B cell (primary cell): ENCODE measurements at regions not wholly inside any gene's neighbourhood (a gene's known extent, or its start where the extent isn't known, plus 50 kb on each side); places are given as distances from the start of the nearest gene placed in this dataset.

Experiments
- ATAC-seq: fragments of 200-7000 bp; cut with Tn5 transposase; one replicate; pipeline ENCODE4 v1.10.0; 2021; ENCODE audit warnings: low read depth, mild to moderate bottlenecking, moderate number of reproducible peaks, moderate library complexity
- CTCF ChIA-PET: fragments of 350-600 bp; sonication (Branson Sonifier 250); formaldehyde crosslinking; loops from one replicate; lab custom pipeline; 2021; ENCODE audit warnings: antibody characterized with exemption, inconsistent platforms; lab: Charles Lee
- POLR2A ChIA-PET: fragments of 350-600 bp; sonication (Branson Sonifier 250); formaldehyde crosslinking; loops from one replicate; lab custom pipeline; 2021; ENCODE audit warnings: antibody characterized with exemption; lab: Charles Lee
- DNase-seq: peaks from one replicate; pipeline ENCODE4 v3.0.0; 2013
- H2AFZ ChIP-seq: 2 replicates; pipeline ENCODE4 v1.6.1; 2012; ENCODE audit warnings: mild to moderate bottlenecking, low read depth, low read length; ENCODE audit not compliant: insufficient read depth, poor library complexity, severe bottlenecking
- H3K27ac ChIP-seq, 2 donors: 1 replicate in 1 of 2; 2 replicates in 1 of 2; pipeline ENCODE4 v1.5.1; 2012 to 2013; ENCODE audit warnings: low read length in 2 of 2, mild to moderate bottlenecking in 2 of 2, moderate library complexity in 1 of 2
- H3K27me3 ChIP-seq, 4 experiments: fragments of 200-600 bp in 1 of 4; sonication (generic) in 1 of 4; replicated peaks in 1 of 4; 1 replicate in 2 of 4; 2 replicates in 2 of 4; pipeline versions ENCODE4 v1.6.1 to v1.7.0; 2013 to 2016; ENCODE audit warnings: low read length in 3 of 4, mild to moderate bottlenecking in 2 of 4, mixed read lengths in 1 of 4, moderate library complexity in 1 of 4; ENCODE audit not compliant: insufficient read depth in 4 of 4, control insufficient read depth in 3 of 4; ENCODE audit errors: control extremely low read depth in 1 of 4
- H3K36me3 ChIP-seq, 2 experiments: replicated peaks in 1 of 2; 1 replicate in 1 of 2; 2 replicates in 1 of 2; pipeline versions ENCODE4 v1.6.1 to v1.7.1; 2013; ENCODE audit warnings: low read length in 1 of 2; ENCODE audit not compliant: insufficient read depth in 2 of 2, control insufficient read depth in 1 of 2; ENCODE audit errors: control extremely low read depth in 1 of 2, extremely low read depth in 1 of 2
- H3K4me1 ChIP-seq, 2 donors: fragments of 200-600 bp in 1 of 2; sonication (generic) in 1 of 2; 1 replicate in 1 of 2; 2 replicates in 1 of 2; pipeline versions ENCODE4 v1.5.1 to v1.6.1; 2013 to 2017; ENCODE audit warnings: low read length in 2 of 2; ENCODE audit not compliant: control insufficient read depth in 2 of 2, insufficient read depth in 2 of 2
- H3K4me2 ChIP-seq: replicated peaks from 2 replicates; pipeline ENCODE3; 2012; ENCODE audit warnings: mild to moderate bottlenecking, low read depth, low read length; ENCODE audit not compliant: poor library complexity, severe bottlenecking
- H3K4me3 ChIP-seq, 5 experiments: fragments of 200-600 bp in 1 of 5; sonication (generic) in 1 of 5; 1 replicate in 3 of 5; 2 replicates in 2 of 5; pipeline versions ENCODE4 v1.5.1 to v1.7.0; 2011 to 2016; ENCODE audit warnings: low read length in 4 of 5, mild to moderate bottlenecking in 4 of 5, low read depth in 2 of 5, control low read depth in 1 of 5, moderate library complexity in 1 of 5; ENCODE audit not compliant: insufficient read depth in 1 of 5; ENCODE audit errors: control extremely low read depth in 1 of 5, extremely low read depth in 1 of 5
- H3K79me2 ChIP-seq: fragments of 200-600 bp; sonication (generic); one replicate; pipeline ENCODE4 v1.6.0; 2016; ENCODE audit warnings: low read length; ENCODE audit not compliant: control insufficient read depth, insufficient read depth
- H3K9ac ChIP-seq: fragments of 200-600 bp; sonication (generic); 2 replicates; pipeline ENCODE4 v1.6.1; 2017; ENCODE audit warnings: mild to moderate bottlenecking, low read length, moderate library complexity
- H3K9me3 ChIP-seq, 3 donors: one replicate each; pipeline versions ENCODE4 v1.6.1 to v1.7.1; 2013; ENCODE audit warnings: low read length in 2 of 3; ENCODE audit not compliant: control insufficient read depth in 2 of 3, insufficient read depth in 1 of 3; ENCODE audit errors: control extremely low read depth in 1 of 3
- H4K20me1 ChIP-seq: 2 replicates; pipeline ENCODE4 v1.6.0; 2012; ENCODE audit warnings: mild to moderate bottlenecking, low read length; ENCODE audit not compliant: insufficient read depth, control insufficient read depth, poor library complexity, severe bottlenecking
- H3K27ac Mint-ChIP-seq: one replicate; pipeline ENCODE4 v1.8.0; 2021; ENCODE audit warnings: mixed read lengths
- H3K27me3 Mint-ChIP-seq: one replicate; pipeline ENCODE4 v1.8.0; 2021; ENCODE audit warnings: mixed read lengths
- H3K4me1 Mint-ChIP-seq: one replicate; pipeline ENCODE4 v1.8.0; 2021; ENCODE audit warnings: mixed read lengths
- H3K4me3 Mint-ChIP-seq: one replicate; pipeline ENCODE4 v1.8.0; 2021; ENCODE audit warnings: mixed read lengths
- H3K9me3 Mint-ChIP-seq: one replicate; pipeline ENCODE4 v1.8.0; 2022; ENCODE audit warnings: mixed read lengths; ENCODE audit not compliant: insufficient read depth
- CTCF ChIP-seq: fragments of 200-600 bp; IDR thresholded peaks from one replicate; pipeline ENCODE4 v1.8.0; 2022; ENCODE audit warnings: antibody characterized with exemption, mild to moderate bottlenecking
- EZH2 ChIP-seq: IDR thresholded peaks from 2 replicates; pipeline ENCODE4 v1.6.1; 2012; ENCODE audit warnings: borderline replicate concordance, low read depth, mild to moderate bottlenecking, moderate library complexity, low read length; ENCODE audit not compliant: insufficient read depth, poor library complexity, severe bottlenecking
- WGBS: methylation state at CpG from one replicate; pipeline ENCODE4 v1.1.5; 2013; ENCODE audit warnings: missing lambda C conversion rate; ENCODE audit not compliant: insufficient coverage; 5-methylcytosine and 5-hydroxymethylcytosine counted together
- intact Hi-C: fragments of 100-400 bp; cut with micrococcal nuclease; formaldehyde crosslinking; loops from one replicate; pipeline ENCODE4 v1.10.0; 2022

GRCh38 chr21:20404915-20405314 lies 593.3 kb upstream of the NCAM2 start:
- Histone ChIP-seq H3K9me3 (no peaks in the 10 kb centered on the region), H3K4me3 (no peak overlapping the region), H2AFZ (no peak overlapping the region), H3K4me1 (no peaks in the 10 kb centered on the region), H4K20me1 (no peaks in the 10 kb centered on the region), H3K36me3 (no peaks in the 10 kb centered on the region), H3K9ac (no peak overlapping the region), H3K27ac (no peak overlapping the region), H3K79me2 (no peaks in the 10 kb centered on the region), H3K4me2 (no peak overlapping the region), H3K27me3 (no peaks in the 10 kb centered on the region)
- ATAC-seq, result no peak
- intact Hi-C loops, result no loop called here
- TF ChIP-seq CTCF (no peak), EZH2 (no peak)
- WGBS, result 98% methylated on average over 5 of the region's 6 CpGs
- ChIA-PET POLR2A (no interaction called here), CTCF (no interaction called here)
- Mint-ChIP-seq H3K4me3 (no peak overlapping the region), H3K27me3 (no peaks in the 10 kb centered on the region), H3K27ac (no peak overlapping the region), H3K9me3 (peaks cover 4% of the 10 kb centered on the region), H3K4me1 (no peaks in the 10 kb centered on the region)
- DNase-seq, result no peak

- no peak for ATAC-seq
- Histone ChIP-seq H4K20me1 (no peaks in the 10 kb centered on the region), H3K4me2 (no peak overlapping the region), H2AFZ (no peak overlapping the region), H3K4me3 (no peak overlapping the region), H3K27ac (no peak overlapping the region), H3K9me3 (no peaks in the 10 kb centered on the region), H3K27me3 (no peaks in the 10 kb centered on the region), H3K4me1 (no peaks in the 10 kb centered on the region), H3K36me3 (no peaks in the 10 kb centered on the region), H3K9ac (no peak overlapping the region), H3K79me2 (no peaks in the 10 kb centered on the region)
- no peak for DNase-seq
- ChIA-PET POLR2A (no interaction called here), CTCF (no interaction called here)
- H3K4me1 Mint-ChIP-seq, result no peaks in the 10 kb centered on the region
- TF ChIP-seq CTCF (no peak), EZH2 (no peak)
- intact Hi-C loops, result no loop called here
- no peak overlapping the region for H3K4me3 Mint-ChIP-seq
- 100% methylated on average over 4 of the region's 6 CpGs for WGBS
- no peaks in the 10 kb centered on the region for H3K27me3 Mint-ChIP-seq
- no peak overlapping the region for H3K27ac Mint-ChIP-seq
- H3K9me3 Mint-ChIP-seq, result peaks cover 16% of the 10 kb centered on the region
Measured at GRCh38 chr21:20418353-20418752, 579.9 kb upstream of the NCAM2 start.
